ENCODE measurements at regions not wholly inside any gene's neighbourhood (a gene's known extent, or its start where the extent isn't known, plus 50 kb on each side); places are given as distances from the start of the nearest gene placed in this dataset.

DNA sequence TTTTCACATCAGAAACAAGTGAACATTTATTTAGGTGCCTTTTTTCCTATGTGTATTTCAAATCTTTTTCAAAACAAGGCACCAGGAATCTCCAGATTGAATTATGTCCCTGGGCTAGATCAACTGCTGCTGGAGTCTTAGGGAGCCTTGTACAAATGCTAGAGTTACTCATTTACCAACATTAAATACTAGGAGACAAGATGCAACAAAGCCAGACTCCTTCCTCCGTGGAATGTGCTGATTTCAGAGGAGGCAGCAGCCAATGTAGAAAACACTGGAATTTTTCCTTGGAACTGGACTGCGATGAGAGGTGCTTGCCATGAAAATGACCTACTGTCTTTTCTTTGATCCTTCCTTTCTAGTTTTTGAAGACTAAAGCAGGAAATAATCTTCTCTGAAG lies 1514.7 kb upstream of the MIR17HG start:
- 45 to 50% methylated on average over 2 of the region's 2 CpGs for WGBS, 2 donors (ENCODE audit: low coverage in 1 of 2)
- H3K36me3 ChIP-seq: no peaks in the 10 kb centered on the region
- H3K9me3 ChIP-seq: no peaks in the 10 kb centered on the region
- H3K27ac ChIP-seq: no peak overlapping the region
- H3K27me3 ChIP-seq: no peaks in the 10 kb centered on the region
- TF ChIP-seq, protein P1, sequence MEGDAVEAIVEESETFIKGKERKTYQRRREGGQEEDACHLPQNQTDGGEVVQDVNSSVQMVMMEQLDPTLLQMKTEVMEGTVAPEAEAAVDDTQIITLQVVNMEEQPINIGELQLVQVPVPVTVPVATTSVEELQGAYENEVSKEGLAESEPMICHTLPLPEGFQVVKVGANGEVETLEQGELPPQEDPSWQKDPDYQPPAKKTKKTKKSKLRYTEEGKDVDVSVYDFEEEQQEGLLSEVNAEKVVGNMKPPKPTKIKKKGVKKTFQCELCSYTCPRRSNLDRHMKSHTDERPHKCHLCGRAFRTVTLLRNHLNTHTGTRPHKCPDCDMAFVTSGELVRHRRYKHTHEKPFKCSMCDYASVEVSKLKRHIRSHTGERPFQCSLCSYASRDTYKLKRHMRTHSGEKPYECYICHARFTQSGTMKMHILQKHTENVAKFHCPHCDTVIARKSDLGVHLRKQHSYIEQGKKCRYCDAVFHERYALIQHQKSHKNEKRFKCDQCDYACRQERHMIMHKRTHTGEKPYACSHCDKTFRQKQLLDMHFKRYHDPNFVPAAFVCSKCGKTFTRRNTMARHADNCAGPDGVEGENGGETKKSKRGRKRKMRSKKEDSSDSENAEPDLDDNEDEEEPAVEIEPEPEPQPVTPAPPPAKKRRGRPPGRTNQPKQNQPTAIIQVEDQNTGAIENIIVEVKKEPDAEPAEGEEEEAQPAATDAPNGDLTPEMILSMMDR (IDR thresholded peaks at IDR 0.05): no peak
- TF ChIP-seq EP300 (IDR thresholded peaks at IDR 0.05): no peak
- TF ChIP-seq POLR2A (IDR thresholded peaks at IDR 0.05): no peak
- no peak for TF ChIP-seq POLR2AphosphoS5 (IDR thresholded peaks at IDR 0.05)
- no peak overlapping the region for H3K4me3 ChIP-seq
- ATAC-seq: no peak
- H3K4me1 ChIP-seq: no peaks in the 10 kb centered on the region

DNA sequence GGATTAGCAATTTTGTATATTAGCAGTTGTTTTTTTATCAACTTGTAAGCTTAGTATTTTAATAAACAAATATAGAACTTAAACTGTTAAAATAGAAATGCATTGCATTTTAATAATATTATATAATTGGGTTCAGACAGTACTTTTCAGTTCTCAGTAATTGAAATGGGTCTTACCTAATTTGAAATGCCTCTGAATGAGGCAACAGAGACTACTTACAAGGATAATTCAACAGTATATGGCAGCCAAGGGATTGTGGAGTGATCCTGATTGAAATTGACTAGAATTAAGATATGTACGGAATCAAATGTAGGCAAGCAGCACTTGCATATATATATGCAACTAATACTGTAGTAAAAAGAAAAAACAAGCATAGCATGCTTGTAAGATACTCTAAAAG lies 1503.9 kb upstream of the MIR17HG start:
- TF ChIP-seq EP300 (IDR thresholded peaks at IDR 0.05) (no peak), POLR2A (IDR thresholded peaks at IDR 0.05) (no peak), POLR2AphosphoS5 (IDR thresholded peaks at IDR 0.05) (no peak)
- TF ChIP-seq, protein P1 (IDR thresholded peaks at IDR 0.05): no peak
- H3K4me3 ChIP-seq: no peak overlapping the region
- H3K9me3 ChIP-seq: no peaks in the 10 kb centered on the region
- WGBS, 2 donors (ENCODE audit: low coverage in 1 of 2): 92 to 93% methylated on average over 1 of the region's 1 CpG
- H3K36me3 ChIP-seq: no peaks in the 10 kb centered on the region
- H3K27ac ChIP-seq: no peak overlapping the region
- H3K4me1 ChIP-seq: no peaks in the 10 kb centered on the region
- no peaks in the 10 kb centered on the region for H3K27me3 ChIP-seq
- ATAC-seq: no peak

DNA sequence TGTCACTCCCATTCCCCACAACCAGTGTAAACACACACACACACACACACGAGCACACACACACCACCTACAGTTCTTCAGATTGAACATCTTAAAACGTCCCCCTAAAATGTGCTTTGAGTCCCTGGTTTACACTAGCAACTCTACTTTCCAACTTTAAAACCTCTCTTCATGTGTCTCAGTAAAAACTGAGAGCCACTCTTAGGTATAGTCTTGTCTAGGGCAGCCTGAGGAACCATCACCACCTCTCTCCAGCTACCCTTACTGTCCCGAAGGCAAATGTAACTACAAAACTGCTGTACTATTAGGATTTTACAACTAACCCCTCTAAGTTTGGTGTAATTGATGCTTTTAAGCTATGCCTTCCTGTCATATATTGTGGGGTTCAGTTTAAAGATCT lies 1501.6 kb upstream of the MIR17HG start:
- Histone ChIP-seq H3K4me1 (no peaks in the 10 kb centered on the region), H3K27me3 (no peaks in the 10 kb centered on the region), H3K27ac (no peak overlapping the region), H3K4me3 (no peak overlapping the region), H3K36me3 (no peaks in the 10 kb centered on the region), H3K9me3 (no peaks in the 10 kb centered on the region)
- TF ChIP-seq EP300 (IDR thresholded peaks at IDR 0.05) (no peak), POLR2A (IDR thresholded peaks at IDR 0.05) (no peak), POLR2AphosphoS5 (IDR thresholded peaks at IDR 0.05) (no peak)
- TF ChIP-seq, protein P1 (IDR thresholded peaks at IDR 0.05): no peak
- no peak for ATAC-seq
- 36 to 60% methylated on average over 3 of the region's 3 CpGs for WGBS, 2 donors (ENCODE audit: low coverage in 1 of 2)

DNA sequence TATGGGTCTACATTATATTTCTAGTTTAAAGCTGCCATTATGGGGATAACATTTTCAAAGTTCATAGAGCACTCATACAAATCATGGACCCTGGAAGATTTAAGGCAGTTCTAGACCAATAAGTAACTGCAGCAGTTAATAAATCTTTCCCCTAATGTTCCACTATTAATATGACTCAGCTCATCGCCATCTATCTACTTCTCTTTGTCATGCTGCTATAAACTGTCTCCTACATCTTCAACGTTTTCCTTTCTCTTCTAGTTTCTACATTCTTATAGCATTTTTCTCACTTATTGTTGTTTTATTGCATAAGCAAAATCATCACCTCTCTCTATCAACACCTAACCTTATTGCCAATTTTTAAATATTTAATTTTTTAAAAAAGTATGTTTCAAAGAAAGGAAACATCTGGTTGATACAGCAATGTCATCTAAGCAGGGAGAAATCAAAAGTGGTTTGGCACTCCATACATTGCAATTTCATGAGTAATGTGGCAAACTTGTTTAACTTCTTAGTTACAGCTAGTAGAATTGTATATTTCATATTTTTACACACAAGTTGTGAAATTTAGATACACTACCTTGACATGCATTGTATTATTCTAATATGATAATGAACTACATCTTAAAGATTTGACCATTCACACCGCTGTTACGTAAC lies 1500.4 kb upstream of the MIR17HG start:
- no peak for TF ChIP-seq EP300 (IDR thresholded peaks at IDR 0.05)
- TF ChIP-seq POLR2AphosphoS5 (IDR thresholded peaks at IDR 0.05): no peak
- TF ChIP-seq, protein P1 (IDR thresholded peaks at IDR 0.05): no peak
- no peak for TF ChIP-seq POLR2A (IDR thresholded peaks at IDR 0.05)
- Histone ChIP-seq H3K9me3 (no peaks in the 10 kb centered on the region), H3K27me3 (no peaks in the 10 kb centered on the region), H3K4me3 (no peak overlapping the region), H3K36me3 (no peaks in the 10 kb centered on the region), H3K4me1 (no peaks in the 10 kb centered on the region), H3K27ac (no peak overlapping the region)
- no peak for ATAC-seq
- 38 to 50% methylated on average over 4 of the region's 4 CpGs for WGBS, 2 donors (ENCODE audit: low coverage in 1 of 2)

DNA sequence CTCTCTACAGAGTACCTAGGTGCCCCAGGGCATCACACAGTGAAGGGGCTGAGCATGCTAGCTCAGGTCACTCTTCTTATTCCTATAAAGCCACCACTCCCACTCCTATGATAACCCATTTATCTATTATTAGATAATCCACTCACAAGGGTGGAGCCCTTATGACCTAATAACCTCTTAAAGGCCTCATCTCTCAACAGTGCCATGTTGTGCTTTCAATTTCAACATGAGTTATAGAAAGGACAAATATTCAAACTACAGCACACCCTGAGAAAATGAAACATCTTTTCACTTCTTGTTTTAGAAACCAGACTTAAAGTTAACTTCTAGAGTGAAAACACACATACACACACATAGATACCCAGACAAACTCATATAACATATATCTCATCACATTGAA lies 1494.9 kb upstream of the MIR17HG start:
- Histone ChIP-seq H3K27ac (no peak overlapping the region), H3K4me1 (no peaks in the 10 kb centered on the region), H3K36me3 (no peaks in the 10 kb centered on the region), H3K27me3 (no peaks in the 10 kb centered on the region), H3K9me3 (no peaks in the 10 kb centered on the region), H3K4me3 (no peak overlapping the region)
- TF ChIP-seq EP300 (IDR thresholded peaks at IDR 0.05): no peak
- TF ChIP-seq, protein P1 (IDR thresholded peaks at IDR 0.05): no peak
- no peak for ATAC-seq

All from gastroesophageal sphincter (tissue), 4 donors.